Astrocyte of the cerebellum (primary cell): ENCODE measurements at regions not wholly inside any gene's neighbourhood (a gene's known extent, or its start where the extent isn't known, plus 50 kb on each side); places are given as distances from the start of the nearest gene placed in this dataset.

Experiments used
- DNase-seq: peaks from one replicate; pipeline ENCODE4 v3.0.0-alpha.2; 2011; ENCODE audit warnings: low read depth
- H3K4me3 ChIP-seq: 2 replicates; pipeline ENCODE4 v1.5.1; 2011; ENCODE audit warnings: mild to moderate bottlenecking, low read depth, low read length, moderate library complexity
- CTCF ChIP-seq: IDR thresholded peaks from 2 replicates; pipeline ENCODE4 v1.5.1; 2012; ENCODE audit warnings: low read length, low read depth, moderate library complexity, mild to moderate bottlenecking; ENCODE audit errors: missing control alignments
- in situ Hi-C: cut with HindIII; loops from 2 replicates; pipeline ENCODE4 v1.10.0; 2017; ENCODE audit warnings: low sequenced_read_pairs

- no peak overlapping the region for H3K4me3 ChIP-seq
- no peak for TF ChIP-seq CTCF
- in situ Hi-C loops: no loop called here
- no peak for DNase-seq
Measured at GRCh38 chr7:26497801-26498596, 206.3 kb downstream of the SNX10 start.

- no peak for DNase-seq
Measured at GRCh38 chr7:26499315-26499897, 207.7 kb downstream of the SNX10 start.

GRCh38 chr7:26500749-26501352 lies 209.2 kb downstream of the SNX10 start:
- TF ChIP-seq CTCF: peak; percentile 55
- in situ Hi-C loops: no loop called here
- no peak overlapping the region for H3K4me3 ChIP-seq
- DNase-seq: no peak

More at GRCh38 chr7:26499315-26499897, 207.7 kb downstream of the SNX10 start:
- H3K4me3 ChIP-seq: no peak overlapping the region
- no peak for TF ChIP-seq CTCF
- in situ Hi-C loops: no loop called here

- in situ Hi-C loops: no loop called here
- H3K4me3 ChIP-seq: no peak overlapping the region
- no peak for TF ChIP-seq CTCF
- DNase-seq: no peak
Measured at GRCh38 chr7:26504411-26505120, 212.9 kb downstream of the SNX10 start.

- no peak overlapping the region for H3K4me3 ChIP-seq
- no peak for TF ChIP-seq CTCF
- DNase-seq: no peak
- in situ Hi-C loops: no loop called here
Measured at GRCh38 chr7:26506196-26506595, 214.5 kb downstream of the SNX10 start.
